ENCODE measurements at regions not wholly inside any gene's neighbourhood (a gene's known extent, or its start where the extent isn't known, plus 50 kb on each side); places are given as distances from the start of the nearest gene placed in this dataset.

- TF ChIP-seq, protein P1, sequence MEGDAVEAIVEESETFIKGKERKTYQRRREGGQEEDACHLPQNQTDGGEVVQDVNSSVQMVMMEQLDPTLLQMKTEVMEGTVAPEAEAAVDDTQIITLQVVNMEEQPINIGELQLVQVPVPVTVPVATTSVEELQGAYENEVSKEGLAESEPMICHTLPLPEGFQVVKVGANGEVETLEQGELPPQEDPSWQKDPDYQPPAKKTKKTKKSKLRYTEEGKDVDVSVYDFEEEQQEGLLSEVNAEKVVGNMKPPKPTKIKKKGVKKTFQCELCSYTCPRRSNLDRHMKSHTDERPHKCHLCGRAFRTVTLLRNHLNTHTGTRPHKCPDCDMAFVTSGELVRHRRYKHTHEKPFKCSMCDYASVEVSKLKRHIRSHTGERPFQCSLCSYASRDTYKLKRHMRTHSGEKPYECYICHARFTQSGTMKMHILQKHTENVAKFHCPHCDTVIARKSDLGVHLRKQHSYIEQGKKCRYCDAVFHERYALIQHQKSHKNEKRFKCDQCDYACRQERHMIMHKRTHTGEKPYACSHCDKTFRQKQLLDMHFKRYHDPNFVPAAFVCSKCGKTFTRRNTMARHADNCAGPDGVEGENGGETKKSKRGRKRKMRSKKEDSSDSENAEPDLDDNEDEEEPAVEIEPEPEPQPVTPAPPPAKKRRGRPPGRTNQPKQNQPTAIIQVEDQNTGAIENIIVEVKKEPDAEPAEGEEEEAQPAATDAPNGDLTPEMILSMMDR (IDR thresholded peaks at IDR 0.05) = no peak
- DNase-seq = no peak
- no peaks in the 10 kb centered on the region for H3K36me3 Mint-ChIP-seq
Observed at GRCh38 chr10:117666166-117666565, 123.6 kb downstream of the EMX2 start.

DNA sequence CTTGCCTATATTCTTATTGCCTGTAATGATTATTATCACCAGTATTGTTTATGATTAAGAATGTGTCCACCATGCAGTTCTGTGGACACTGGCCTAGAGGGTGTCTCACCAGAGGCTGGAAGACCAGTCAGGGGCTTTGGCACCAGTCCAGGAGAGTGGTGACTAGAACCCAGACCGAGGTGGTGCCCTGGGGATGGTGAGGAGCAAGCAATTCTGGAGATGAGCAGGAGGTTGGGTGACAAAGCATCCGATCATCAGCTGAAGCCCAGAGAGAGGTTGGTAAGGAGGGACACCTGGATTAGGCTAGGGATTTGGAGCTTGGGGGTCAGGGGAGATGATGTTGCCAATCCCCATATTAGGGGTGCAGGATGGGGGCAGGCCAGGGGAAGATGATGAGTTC is 124.4 kb downstream of the EMX2 start:
- Histone ChIP-seq H3K9me3 (replicated peaks in 1 of 2; ENCODE audit: control insufficient read depth in 1 of 2, insufficient read depth in 1 of 2, low read length in 2 of 2) (no peaks in the 10 kb centered on the region), H3K9ac (ENCODE audit: insufficient read depth, low read length, poor library complexity, severe bottlenecking) (no peak overlapping the region), H3K27ac (ENCODE audit: low read depth in 1 of 2, low read length in 2 of 2) (no peak overlapping the region), H3K36me3 (replicated peaks in 1 of 2; ENCODE audit: control insufficient read depth in 1 of 2, insufficient read depth in 2 of 2, low read length in 2 of 2) (no peaks in the 10 kb centered on the region), H3K4me1 (ENCODE audit: control insufficient read depth in 1 of 2, insufficient read depth in 2 of 2, low read length in 2 of 2) (no peaks in the 10 kb centered on the region), H4K20me1 (ENCODE audit: insufficient read depth, low read length) (no peaks in the 10 kb centered on the region), H3K27me3 (ENCODE audit: control insufficient read depth in 2 of 2, insufficient read depth in 2 of 2, low read length in 2 of 2) (no peaks in the 10 kb centered on the region), H3K4me2 (replicated peaks; ENCODE audit: extremely low read depth, low read length, poor library complexity, severe bottlenecking) (no peak overlapping the region), H3K4me3 (replicated peaks in 1 of 3; ENCODE audit: low read depth in 2 of 3, low read length in 3 of 3) (no peak overlapping the region), H3K79me2 (ENCODE audit: insufficient read depth, low read length) (no peaks in the 10 kb centered on the region), H2AFZ (ENCODE audit: insufficient read depth, low read depth, low read length, poor library complexity, severe bottlenecking) (no peak overlapping the region)
- H3K36me3 Mint-ChIP-seq = no peaks in the 10 kb centered on the region
- peaks cover 0 to 4% (median 2%) of the 10 kb centered on the region in 3 donors for H3K27me3 Mint-ChIP-seq (ENCODE audit: low read depth in 3 of 3)
- peaks cover 0 to 4% (median 0%) of the 10 kb centered on the region in 7 donors for H3K9me3 Mint-ChIP-seq
- intact Hi-C loops (cut with micrococcal nuclease) = no loop called here
- 75% methylated on average over 2 of the region's 2 CpGs for WGBS (ENCODE audit: insufficient coverage)
- TF ChIP-seq, protein P1 (IDR thresholded peaks at IDR 0.05) = no peak
- no peak overlapping the region for H3K27ac Mint-ChIP-seq
- H3K4me1 Mint-ChIP-seq = no peaks in the 10 kb centered on the region
- no peak overlapping the region for H3K4me3 Mint-ChIP-seq
- no peak for DNase-seq

More at GRCh38 chr10:117666166-117666565, 123.6 kb downstream of the EMX2 start:
- no peaks in the 10 kb centered on the region for H3K79me2 ChIP-seq (ENCODE audit: insufficient read depth, low read length)
- peaks cover 0 to 2% (median 2%) of the 10 kb centered on the region in 3 donors for H3K27me3 Mint-ChIP-seq (ENCODE audit: low read depth in 3 of 3)
- H4K20me1 ChIP-seq (ENCODE audit: insufficient read depth, low read length) = no peaks in the 10 kb centered on the region
- no peak overlapping the region for H3K27ac ChIP-seq (ENCODE audit: low read depth in 1 of 2, low read length in 2 of 2)
- no peaks in the 10 kb centered on the region for H3K4me1 Mint-ChIP-seq
- H3K9me3 Mint-ChIP-seq = peaks cover 0 to 3% (median 0%) of the 10 kb centered on the region in 7 donors
- H3K4me1 ChIP-seq (ENCODE audit: control insufficient read depth in 1 of 2, insufficient read depth in 2 of 2, low read length in 2 of 2) = no peaks in the 10 kb centered on the region
- intact Hi-C loops (cut with micrococcal nuclease) = no loop called here
- no CpG with 5 or more reads among the region's 5 CpGs for WGBS (ENCODE audit: insufficient coverage)
- no peaks in the 10 kb centered on the region for H3K9me3 ChIP-seq (replicated peaks in 1 of 2; ENCODE audit: control insufficient read depth in 1 of 2, insufficient read depth in 1 of 2, low read length in 2 of 2)
- no peaks in the 10 kb centered on the region for H3K36me3 ChIP-seq (replicated peaks in 1 of 2; ENCODE audit: control insufficient read depth in 1 of 2, insufficient read depth in 2 of 2, low read length in 2 of 2)
- no peak overlapping the region for H3K9ac ChIP-seq (ENCODE audit: insufficient read depth, low read length, poor library complexity, severe bottlenecking)
- H3K4me3 Mint-ChIP-seq = no peak overlapping the region
- no peaks in the 10 kb centered on the region for H3K27me3 ChIP-seq (ENCODE audit: control insufficient read depth in 2 of 2, insufficient read depth in 2 of 2, low read length in 2 of 2)
- H2AFZ ChIP-seq (ENCODE audit: insufficient read depth, low read depth, low read length, poor library complexity, severe bottlenecking) = no peak overlapping the region
- H3K4me2 ChIP-seq (replicated peaks; ENCODE audit: extremely low read depth, low read length, poor library complexity, severe bottlenecking) = no peak overlapping the region
- no peak overlapping the region for H3K27ac Mint-ChIP-seq
- H3K4me3 ChIP-seq (replicated peaks in 1 of 3; ENCODE audit: low read depth in 2 of 3, low read length in 3 of 3) = no peak overlapping the region

All from CD14-positive monocyte (primary cell).